ENCODE measurements at regions not wholly inside any gene's neighbourhood (a gene's known extent, or its start where the extent isn't known, plus 50 kb on each side); places are given as distances from the start of the nearest gene placed in this dataset.

GRCh38 chr5:161235569-161235968 is 311.0 kb downstream of the GABRB2 start:
- DNase-seq (ENCODE audit: low read depth) = no peak

DNA sequence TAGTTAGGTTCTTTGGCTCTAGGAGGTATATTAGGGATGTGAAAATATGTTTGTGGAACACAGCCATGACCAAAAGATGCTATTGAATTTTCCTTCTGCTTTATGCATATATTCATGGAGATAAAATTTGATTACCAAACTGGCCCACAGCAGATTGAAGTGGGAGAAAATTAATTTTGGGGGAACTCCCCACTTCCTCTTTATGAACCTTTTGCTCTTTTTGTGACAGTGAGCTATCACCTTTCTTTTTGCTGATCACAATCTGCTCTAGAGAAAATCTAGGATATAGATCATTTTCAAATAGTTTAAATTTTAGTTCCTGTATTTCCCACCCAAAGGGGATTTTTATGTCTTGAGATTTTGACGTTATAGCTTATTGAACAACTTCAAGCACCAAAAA is 313.0 kb downstream of the GABRB2 start:
- no peak for DNase-seq (ENCODE audit: low read depth)

GRCh38 chr5:161230221-161230620 is 316.3 kb downstream of the GABRB2 start:
- no peak for DNase-seq (ENCODE audit: low read depth)

DNA sequence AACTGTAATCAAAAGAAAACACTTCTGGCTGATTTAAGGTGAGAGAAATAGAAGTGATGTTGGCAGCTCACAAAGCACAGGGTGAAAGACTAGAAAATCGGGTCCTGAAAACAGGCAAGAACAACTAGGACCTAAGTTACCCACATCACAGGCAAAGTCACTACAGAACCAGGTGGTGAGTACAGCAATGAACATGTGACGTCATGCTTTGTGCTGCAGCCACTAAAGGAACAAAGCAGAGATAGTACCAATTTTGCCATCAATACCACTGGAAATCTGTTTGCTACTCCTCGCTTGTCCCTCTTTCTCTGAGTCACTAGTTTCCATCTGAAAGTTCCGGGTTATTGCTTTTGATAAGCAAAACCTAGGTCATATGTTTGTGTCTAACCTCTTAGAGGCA is 326.7 kb downstream of the GABRB2 start:
- no peak for DNase-seq (ENCODE audit: low read depth)

DNA sequence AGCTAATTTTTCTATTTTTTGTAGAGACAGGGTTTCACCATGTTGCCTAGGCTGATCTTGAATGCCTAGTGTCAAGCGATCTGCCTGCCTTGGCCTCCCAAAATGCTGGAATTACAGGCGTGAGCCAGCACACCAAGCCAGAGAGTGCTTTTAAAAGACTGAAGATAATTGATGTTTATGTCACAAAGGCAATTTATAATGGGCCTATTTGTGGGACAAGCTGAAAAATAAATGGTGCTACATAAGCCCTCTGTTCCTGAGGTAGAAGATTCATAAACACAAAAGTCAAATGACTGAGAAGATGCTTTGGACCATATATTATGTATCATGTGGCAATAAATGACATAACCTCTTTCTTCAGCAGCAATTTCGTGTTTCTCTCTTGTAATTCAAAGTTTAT is 329.6 kb downstream of the GABRB2 start:
- DNase-seq (ENCODE audit: low read depth) = no peak

DNA sequence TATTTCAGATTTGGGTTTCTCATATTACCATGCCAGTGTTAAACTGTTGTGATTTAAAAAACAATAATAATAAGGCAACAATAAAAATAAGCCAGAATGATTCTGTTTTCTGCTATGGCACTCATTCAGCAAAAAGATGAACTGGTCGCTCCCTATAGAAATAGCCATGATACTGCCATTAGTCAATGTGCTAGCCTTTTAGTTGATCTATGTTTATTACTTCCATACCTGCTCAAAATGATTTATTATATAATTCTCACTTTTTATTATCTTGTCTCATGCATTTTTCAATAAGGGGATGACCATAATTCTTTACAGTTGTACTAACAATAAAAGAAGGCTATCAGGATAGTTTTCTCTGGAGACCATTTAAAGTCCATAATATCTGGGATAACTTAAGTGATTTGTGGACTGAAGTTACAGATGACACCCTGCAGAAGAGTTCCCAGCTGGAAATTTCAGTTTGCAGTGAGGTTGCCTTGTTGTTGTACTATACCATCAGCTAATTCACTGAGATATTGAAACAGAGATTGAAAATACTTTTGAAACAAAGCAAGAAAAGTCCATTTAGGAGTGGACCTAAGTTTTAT is 334.3 kb downstream of the GABRB2 start:
- DNase-seq (ENCODE audit: low read depth) = no peak

DNA sequence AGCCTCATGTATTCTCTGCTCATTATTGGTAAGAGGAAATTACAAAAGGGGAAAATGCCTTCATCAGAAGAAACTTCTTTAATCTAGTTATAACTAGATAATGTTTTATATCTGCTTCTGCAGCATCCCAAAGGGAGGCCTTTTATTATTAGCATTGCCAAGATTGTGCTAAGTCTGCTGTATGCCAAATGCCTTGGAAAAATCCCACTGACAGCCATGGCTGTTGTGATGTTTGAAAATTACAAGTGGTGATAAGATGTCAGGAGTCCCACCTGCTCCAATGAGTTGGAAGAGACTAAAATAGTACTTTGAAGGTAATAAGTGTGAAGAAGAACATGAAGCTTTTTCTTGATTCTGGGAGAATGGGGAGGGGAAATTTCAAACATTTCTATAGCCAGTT is 345.0 kb downstream of the GABRB2 start:
- no peak for DNase-seq (ENCODE audit: low read depth)

GRCh38 chr5:161190778-161191177 is 338.8 kb upstream of the ATP10B start:
- no peak for DNase-seq (ENCODE audit: low read depth)

GRCh38 chr5:161190086-161190485 is 338.1 kb upstream of the ATP10B start:
- DNase-seq (ENCODE audit: low read depth) = no peak

- DNase-seq (ENCODE audit: low read depth) = no peak
Observed at GRCh38 chr5:161189452-161189851, 337.4 kb upstream of the ATP10B start.

DNA sequence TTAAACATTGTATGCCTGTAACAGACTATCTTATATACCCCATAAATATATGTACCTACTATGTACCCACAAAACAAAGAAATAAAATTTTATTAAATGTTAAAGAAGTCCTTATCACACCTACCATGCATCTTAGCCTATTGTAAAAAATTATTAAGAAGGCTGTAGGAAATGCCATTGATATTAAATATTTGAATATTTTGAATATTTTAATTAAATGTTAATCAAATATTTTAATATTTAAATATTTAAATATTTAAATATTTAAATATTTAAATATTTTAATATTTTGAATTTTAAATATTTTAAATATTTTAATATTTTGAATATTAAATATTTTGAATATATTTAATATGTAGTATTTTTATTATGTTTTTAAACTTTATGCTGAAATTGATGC is 331.5 kb upstream of the ATP10B start:
- no peak for DNase-seq (ENCODE audit: low read depth)

GRCh38 chr5:161176221-161176620 is 324.2 kb upstream of the ATP10B start:
- no peak for DNase-seq (ENCODE audit: low read depth)

GRCh38 chr5:161169776-161170175 is 317.8 kb upstream of the ATP10B start:
- no peak for DNase-seq (ENCODE audit: low read depth)

GRCh38 chr5:161167016-161167767 is 315.2 kb upstream of the ATP10B start:
- DNase-seq (ENCODE audit: low read depth) = no peak

GRCh38 chr5:161165998-161166660 is 314.1 kb upstream of the ATP10B start:
- no peak for DNase-seq (ENCODE audit: low read depth)

DNA sequence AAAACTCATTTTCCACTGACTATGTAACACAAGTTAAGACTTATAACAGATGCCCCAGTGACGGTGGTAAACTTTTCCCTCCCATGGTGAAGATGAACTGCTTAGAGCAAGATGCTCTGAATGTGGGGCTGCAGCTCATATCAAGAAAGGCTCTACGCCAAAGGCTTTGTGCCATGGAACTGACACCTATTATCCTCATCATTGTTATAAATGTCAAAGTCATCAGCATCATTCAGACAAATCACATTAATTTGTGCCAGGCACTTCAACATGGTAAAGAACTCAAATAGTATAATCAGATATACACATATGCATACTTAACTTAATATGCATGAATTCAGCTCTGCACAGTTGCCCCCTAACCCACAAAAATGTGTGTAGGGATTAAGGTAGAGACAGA is 305.9 kb upstream of the ATP10B start:
- DNase-seq (ENCODE audit: low read depth) = no peak

DNA sequence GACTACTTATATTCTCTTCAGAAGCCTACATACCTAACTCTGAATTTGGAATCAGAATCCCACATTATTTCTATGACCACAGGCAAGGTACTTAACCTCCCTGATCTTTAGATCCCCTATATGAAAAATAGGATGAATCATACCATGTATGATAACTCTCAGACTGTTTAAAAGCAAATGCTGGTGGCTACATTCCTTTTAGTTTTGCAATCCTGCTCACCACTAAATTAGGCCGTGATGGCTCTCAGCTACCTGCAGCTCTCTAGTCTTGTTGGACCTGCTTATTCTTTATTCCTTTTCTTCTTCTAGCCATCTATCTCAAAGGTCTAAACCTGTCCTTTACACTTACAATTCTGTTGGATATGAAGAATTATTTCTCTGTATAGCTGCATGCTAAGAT is 303.4 kb upstream of the ATP10B start:
- no peak for DNase-seq (ENCODE audit: low read depth)

GRCh38 chr5:161152415-161152940 is 300.5 kb upstream of the ATP10B start:
- no peak for DNase-seq (ENCODE audit: low read depth)

DNA sequence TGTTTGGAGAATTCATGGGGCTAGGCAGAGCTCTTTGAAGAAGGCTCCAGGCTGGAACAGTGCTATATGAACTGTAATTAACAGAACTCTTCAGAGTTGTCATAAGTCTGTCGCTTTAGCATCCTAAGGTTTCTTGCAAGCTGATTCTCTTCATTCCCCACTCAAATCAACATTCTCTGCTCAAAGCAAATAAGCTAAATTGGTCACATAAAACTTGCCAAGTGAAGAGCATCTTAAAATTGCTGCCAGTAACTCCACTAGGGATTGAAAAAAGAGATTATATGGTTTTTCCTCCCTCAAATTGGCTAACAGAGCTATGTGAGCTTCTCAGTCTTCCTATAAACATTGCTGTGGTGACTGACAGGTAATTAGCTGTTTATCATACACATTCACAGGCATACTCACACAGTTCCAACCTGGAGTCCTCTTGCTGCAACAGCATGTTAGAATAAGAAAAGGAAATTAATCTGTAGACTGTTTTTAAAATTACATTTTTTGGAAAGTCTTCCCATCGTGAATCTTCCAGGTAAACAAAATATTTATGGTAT is 298.5 kb upstream of the ATP10B start:
- DNase-seq (ENCODE audit: low read depth) = no peak

DNA sequence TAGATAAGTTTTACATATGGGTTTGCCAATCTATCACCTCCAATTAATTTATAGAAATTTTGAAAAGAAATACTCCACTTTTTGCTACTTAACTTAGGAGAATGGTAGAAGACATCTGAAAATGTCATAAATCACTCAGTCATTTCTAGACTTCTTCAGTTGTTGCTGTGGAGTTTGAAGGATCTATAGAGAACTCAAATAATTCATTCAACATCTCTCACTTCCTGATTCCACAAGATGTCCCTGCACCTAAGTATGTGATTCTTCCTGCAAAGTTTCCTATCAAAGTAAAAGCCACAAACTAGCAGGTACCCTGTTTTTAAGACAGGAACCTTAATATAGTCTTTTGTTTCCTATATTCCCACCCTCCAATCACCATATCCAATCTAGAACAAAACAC is 297.1 kb upstream of the ATP10B start:
- no peak for DNase-seq (ENCODE audit: low read depth)

GRCh38 chr5:161138751-161139455 is 286.9 kb upstream of the ATP10B start:
- DNase-seq (ENCODE audit: low read depth) = no peak

DNA sequence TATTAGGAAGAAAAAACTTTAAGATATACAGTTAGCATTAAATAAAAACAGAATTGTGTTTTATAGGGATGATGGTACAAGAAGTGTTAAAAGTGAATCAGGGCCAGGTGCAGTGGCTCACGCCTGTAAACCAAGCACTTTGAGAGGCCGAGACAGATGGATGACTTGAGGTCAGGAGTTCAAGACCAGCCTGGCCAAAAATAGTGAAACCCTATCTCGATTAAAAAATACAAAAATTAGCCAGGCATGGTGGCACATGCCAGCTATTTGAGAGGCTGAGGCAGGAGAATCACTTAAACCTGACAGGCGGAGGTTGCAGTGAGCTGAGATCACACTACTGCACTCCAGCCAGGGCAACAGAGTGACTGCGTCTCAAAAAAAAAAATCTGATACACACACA is 282.9 kb upstream of the ATP10B start:
- no peak for DNase-seq (ENCODE audit: low read depth)
